H1 (cell line): ENCODE measurements at regions not wholly inside any gene's neighbourhood (a gene's known extent, or its start where the extent isn't known, plus 50 kb on each side); places are given as distances from the start of the nearest gene placed in this dataset.

ENCODE experiments used
- CTCF ChIA-PET: fragments of 300-600 bp; sonication (Branson Sonifier 250); formaldehyde crosslinking; loops from one replicate; lab custom pipeline; 2021; ENCODE audit not compliant: partially characterized antibody; lab: Charles Lee
- POLR2A ChIA-PET: fragments of 300-600 bp; sonication (Branson Sonifier 250); formaldehyde crosslinking; loops from one replicate; lab custom pipeline; 2021; ENCODE audit warnings: inconsistent platforms; ENCODE audit not compliant: partially characterized antibody; lab: Charles Lee
- DNase-seq, 2 experiments: peaks; one replicate each; pipeline versions ENCODE4 v3.0.0 to v3.0.0-alpha.2; 2010 to 2022; ENCODE audit warnings: low spot score in 2 of 2, low read depth in 1 of 2, mixed read lengths in 1 of 2
- FAIRE-seq: peaks from 2 replicates; lab custom pipeline; 2011; peaks lifted over from hg19 to GRCh38; lab: Jason Lieb, UNC
- H2AFZ ChIP-seq: 2 replicates; pipeline ENCODE4 v1.8.1; 2012; ENCODE audit warnings: low read length, inconsistent platforms
- H2AK5ac ChIP-seq: 2 replicates; pipeline ENCODE4 v1.6.1; 2013; ENCODE audit warnings: low read depth, low read length
- H2BK120ac ChIP-seq: replicated peaks from 2 replicates; pipeline ENCODE3; 2013; ENCODE audit warnings: low read depth, low read length, inconsistent platforms
- H2BK12ac ChIP-seq: 2 replicates; pipeline ENCODE4 v1.6.1; 2013; ENCODE audit warnings: low read depth, low read length
- H2BK15ac ChIP-seq: 2 replicates; pipeline ENCODE4 v1.6.1; 2013; ENCODE audit warnings: low read length
- H2BK20ac ChIP-seq: 2 replicates; pipeline ENCODE4 v1.6.1; 2013; ENCODE audit warnings: low read length
- H2BK5ac ChIP-seq: 2 replicates; pipeline ENCODE4 v1.6.1; 2013; ENCODE audit warnings: low read depth, low read length
- H3K14ac ChIP-seq: 2 replicates; pipeline ENCODE4 v1.6.1; 2013; ENCODE audit warnings: inconsistent platforms; ENCODE audit not compliant: insufficient read length
- H3K18ac ChIP-seq: 2 replicates; pipeline ENCODE4 v1.6.1; 2013; ENCODE audit warnings: low read length; ENCODE audit errors: extremely low read depth
- H3K23ac ChIP-seq: 2 replicates; pipeline ENCODE4 v1.6.1; 2013; ENCODE audit warnings: inconsistent platforms; ENCODE audit not compliant: insufficient read length
- H3K23me2 ChIP-seq: 2 replicates; pipeline ENCODE4 v1.6.1; 2013; ENCODE audit warnings: low read depth, low read length
- H3K27ac ChIP-seq: 2 replicates; pipeline ENCODE4 v1.6.1; 2011; ENCODE audit warnings: low read depth, low read length, inconsistent platforms
- H3K27me3 ChIP-seq, 4 experiments: replicated peaks in 1 of 4; 1 replicate in 1 of 4; 2 replicates in 3 of 4; pipeline versions ENCODE4 v1.6.1 to v1.8.1; 2011 to 2013; ENCODE audit warnings: low read length in 3 of 4, mild to moderate bottlenecking in 3 of 4, inconsistent platforms in 2 of 4, mixed read lengths in 2 of 4, moderate library complexity in 1 of 4; ENCODE audit not compliant: control insufficient read depth in 3 of 4, insufficient read depth in 3 of 4; ENCODE audit errors: extremely low read depth in 1 of 4
- H3K36me3 ChIP-seq, 4 experiments: 2 replicates each; pipeline versions ENCODE4 v1.6.1 to v1.8.1; 2011 to 2013; ENCODE audit warnings: mild to moderate bottlenecking in 4 of 4, low read length in 3 of 4, moderate library complexity in 2 of 4, control low read depth in 1 of 4, inconsistent platforms in 1 of 4; ENCODE audit not compliant: insufficient read depth in 4 of 4, control insufficient read depth in 2 of 4
- H3K4ac ChIP-seq: replicated peaks from 2 replicates; pipeline ENCODE3; 2013; ENCODE audit warnings: low read length, low read depth, mixed read lengths, inconsistent platforms; ENCODE audit not compliant: insufficient read length
- H3K4me1 ChIP-seq, 4 experiments: replicated peaks in 1 of 4; 1 replicate in 1 of 4; 2 replicates in 3 of 4; pipeline versions ENCODE4 v1.6.1 to v1.8.1; 2011 to 2013; ENCODE audit warnings: low read length in 3 of 4, inconsistent platforms in 2 of 4, mixed read lengths in 1 of 4; ENCODE audit not compliant: insufficient read depth in 4 of 4, control insufficient read depth in 3 of 4
- H3K4me2 ChIP-seq, 2 experiments: 2 replicates each; pipeline versions ENCODE4 v1.6.1 to v1.8.1; 2011 to 2013; ENCODE audit warnings: low read depth in 2 of 2, low read length in 2 of 2, control low read depth in 1 of 2, inconsistent platforms in 1 of 2, mild to moderate bottlenecking in 1 of 2; ENCODE audit not compliant: insufficient read depth in 1 of 2
- H3K4me3 ChIP-seq, 4 experiments: fragments of 200-600, 300-600 bp in 1 of 4; sonication (generic), shearing (Covaris generic), sonication (Bioruptor Twin) in 1 of 4; 2 replicates each; pipeline versions ENCODE4 v1.5.1 to v1.8.1; 2011 to 2016; ENCODE audit warnings: low read length in 4 of 4, low read depth in 3 of 4, control low read depth in 2 of 4, inconsistent platforms in 2 of 4, mild to moderate bottlenecking in 2 of 4, mixed read lengths in 1 of 4, moderate library complexity in 1 of 4; ENCODE audit not compliant: insufficient read depth in 2 of 4; ENCODE audit errors: extremely low read depth in 1 of 4
- H3K56ac ChIP-seq: replicated peaks from 2 replicates; pipeline ENCODE3; 2013; ENCODE audit warnings: low read depth, mild to moderate bottlenecking, mixed read lengths, low read length, inconsistent platforms; ENCODE audit not compliant: insufficient read length
- H3K79me1 ChIP-seq: 2 replicates; pipeline ENCODE4 v1.6.1; 2013; ENCODE audit warnings: low read depth, low read length, control low read depth
- H3K79me2 ChIP-seq, 2 experiments: 2 replicates each; pipeline versions ENCODE4 v1.6.1 to v1.8.1; 2012 to 2013; ENCODE audit warnings: low read length in 2 of 2, mild to moderate bottlenecking in 2 of 2, inconsistent platforms in 1 of 2; ENCODE audit not compliant: insufficient read depth in 2 of 2, control insufficient read depth in 1 of 2
- H3K9ac ChIP-seq, 4 experiments: replicated peaks in 1 of 4; 1 replicate in 1 of 4; 2 replicates in 3 of 4; pipeline versions ENCODE4 v1.6.1 to v1.8.1; 2011 to 2013; ENCODE audit warnings: low read depth in 3 of 4, low read length in 3 of 4, control low read depth in 2 of 4, mild to moderate bottlenecking in 2 of 4, moderate library complexity in 2 of 4, inconsistent platforms in 1 of 4; ENCODE audit errors: extremely low read depth in 1 of 4
- H3K9me3 ChIP-seq, 2 experiments: 2 replicates each; pipeline versions ENCODE4 v1.6.1 to v1.8.1; 2012 to 2013; ENCODE audit warnings: mild to moderate bottlenecking in 2 of 2, moderate library complexity in 2 of 2, control low read depth in 1 of 2, inconsistent platforms in 1 of 2, low read depth in 1 of 2, low read length in 1 of 2, mixed read lengths in 1 of 2; ENCODE audit not compliant: insufficient read depth in 2 of 2
- H4K20me1 ChIP-seq, 2 experiments: replicated peaks in 1 of 2; 2 replicates each; pipeline versions ENCODE3 to v1.8.1; 2011 to 2013; ENCODE audit warnings: inconsistent platforms in 2 of 2, low read length in 2 of 2, mild to moderate bottlenecking in 1 of 2; ENCODE audit not compliant: insufficient read depth in 2 of 2, control insufficient read depth in 1 of 2
- H4K5ac ChIP-seq: 2 replicates; pipeline ENCODE4 v1.6.1; 2013; ENCODE audit warnings: low read length, low read depth, mixed read lengths, inconsistent platforms; ENCODE audit not compliant: insufficient read length
- H4K8ac ChIP-seq: 2 replicates; pipeline ENCODE4 v1.8.0; 2013; ENCODE audit warnings: mild to moderate bottlenecking, moderate library complexity, low read length, inconsistent platforms; ENCODE audit not compliant: insufficient read depth; ENCODE audit errors: extremely low read depth
- H4K91ac ChIP-seq: replicated peaks from 2 replicates; pipeline ENCODE3; 2013; ENCODE audit warnings: low read length, mixed read lengths, inconsistent platforms; ENCODE audit not compliant: insufficient read length
- ATF2 ChIP-seq: IDR thresholded peaks from 2 replicates; pipeline ENCODE4 v1.6.1; 2012; ENCODE audit warnings: low read length, inconsistent platforms
- BCL11A ChIP-seq, 2 experiments: IDR thresholded peaks; one replicate each; pipeline ENCODE4 v1.6.1; 2011; ENCODE audit warnings: low read depth in 2 of 2, low read length in 2 of 2, mild to moderate bottlenecking in 2 of 2
- CTBP2 ChIP-seq: IDR thresholded peaks from 2 replicates; pipeline ENCODE4 v1.7.0; 2011; ENCODE audit warnings: borderline replicate concordance, mild to moderate bottlenecking, moderate library complexity, mixed read lengths, low read length; ENCODE audit not compliant: insufficient read depth, insufficient read length
- NRF1 ChIP-seq: IDR thresholded peaks from 2 replicates; pipeline ENCODE4 v1.6.1; 2011; ENCODE audit warnings: mild to moderate bottlenecking, low read depth, low read length, improper control_type of control experiment
- SUZ12 ChIP-seq: fragments of 200-600 bp; sonication (generic); IDR thresholded peaks from 2 replicates; pipeline ENCODE4 v1.6.1; 2012; ENCODE audit warnings: mild to moderate bottlenecking, inconsistent platforms, low read length, moderate library complexity, mixed read lengths
- WGBS, 2 experiments: shearing (Covaris generic) in 1 of 2; methylation state at CpG; one replicate each; pipeline versions ENCODE4 v1.1.6 to v1.1.7; 2013 to 2015; ENCODE audit warnings: low lambda C conversion rate in 2 of 2, mixed read lengths in 2 of 2, inconsistent platforms in 1 of 2, low coverage in 1 of 2, missing lambda C conversion rate in 1 of 2; ENCODE audit not compliant: insufficient replicate concordance in 2 of 2, insufficient coverage in 1 of 2, insufficient read length in 1 of 2; ENCODE audit errors: extremely low coverage in 1 of 2, missing lambda C conversion rate in 1 of 2; 5-methylcytosine and 5-hydroxymethylcytosine counted together

- Histone ChIP-seq H3K23ac (no peak overlapping the region), H3K27ac (no peak overlapping the region), H2AK5ac (no peak overlapping the region), H3K18ac (no peak overlapping the region), H3K4me3 (no peak overlapping the region), H3K36me3 (no peaks in the 10 kb centered on the region), H3K4me2 (no peak overlapping the region), H3K4me1 (no peaks in the 10 kb centered on the region), H4K8ac (no peak overlapping the region), H2BK20ac (no peak overlapping the region), H3K56ac (no peak overlapping the region), H3K14ac (no peak overlapping the region), H2BK120ac (no peak overlapping the region), H3K23me2 (no peaks in the 10 kb centered on the region), H4K20me1 (no peaks in the 10 kb centered on the region), H3K79me2 (no peaks in the 10 kb centered on the region), H3K9ac (no peak overlapping the region), H3K27me3 (no peaks in the 10 kb centered on the region), H4K91ac (no peak overlapping the region)
- DNase-seq, result no peak
- no peak for FAIRE-seq
- POLR2A ChIA-PET, result no interaction called here
- 83% methylated on average over 2 of the region's 2 CpGs; no CpG with 5 or more reads in 1 of the 2 experiments for WGBS, 2 experiments
- TF ChIP-seq BCL11A (IDR thresholded peaks at IDR 0.05; ENCODE audit: low read depth in 2 of 2, low read length in 2 of 2) (no peak), NRF1 (no peak), SUZ12 (no peak), ATF2 (no peak), CTBP2 (no peak)
- TF ChIP-seq, all 59 proteins: peak for 0
- H2BK5ac ChIP-seq, result no peak overlapping the region; the same call in 1 of the 2 replicates
- H2BK12ac ChIP-seq, result no peak overlapping the region
- H2AFZ ChIP-seq, result peak overlapping the region; percentile 82
- no peak overlapping the region for H3K4ac ChIP-seq
- no peak overlapping the region for H2BK15ac ChIP-seq
- no peaks in the 10 kb centered on the region for H3K9me3 ChIP-seq
- CTCF ChIA-PET, result interaction anchor here (0.7 to 1.5 kb wide), 3 partner anchors 22 to 91 kb away, joined by 3 read pairs; no protein-coding TSS in a partner anchor
- no peak overlapping the region for H4K5ac ChIP-seq
- H3K79me1 ChIP-seq, result no peaks in the 10 kb centered on the region
Observed at GRCh38 chr5:109529987-109530386, 120.2 kb upstream of the PJA2 start.
